ENCODE measurements at regions not wholly inside any gene's neighbourhood (a gene's known extent, or its start where the extent isn't known, plus 50 kb on each side); places are given as distances from the start of the nearest gene placed in this dataset.

- DNase-seq (ENCODE audit: low spot score) = no peak
These were observed 462.4 kb upstream of the TRIB2 start for GRCh38 chr2:12254280-12254860.

- DNase-seq (ENCODE audit: low spot score) = no peak
These were observed 460.5 kb upstream of the TRIB2 start for GRCh38 chr2:12256206-12256605.

DNA sequence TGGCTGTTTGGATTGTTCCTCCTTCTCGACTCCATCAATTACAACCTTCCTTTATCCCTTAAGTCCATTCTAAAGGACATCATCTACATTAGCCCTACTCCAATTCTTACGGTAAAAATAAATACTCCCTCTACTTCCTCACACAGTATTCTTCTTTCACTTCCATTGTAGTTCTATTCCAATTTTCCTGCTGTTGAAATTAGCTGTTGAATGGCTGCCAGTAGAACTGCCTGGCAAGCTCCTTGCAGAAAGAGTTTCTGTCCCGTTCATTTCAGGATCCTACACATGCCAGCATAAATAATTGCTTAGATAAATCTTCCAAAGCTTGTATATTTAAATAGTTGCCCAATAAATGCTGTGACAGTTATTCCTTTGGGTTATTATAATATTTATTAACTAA is 459.3 kb upstream of the TRIB2 start:
- no peak for DNase-seq (ENCODE audit: low spot score)

DNA sequence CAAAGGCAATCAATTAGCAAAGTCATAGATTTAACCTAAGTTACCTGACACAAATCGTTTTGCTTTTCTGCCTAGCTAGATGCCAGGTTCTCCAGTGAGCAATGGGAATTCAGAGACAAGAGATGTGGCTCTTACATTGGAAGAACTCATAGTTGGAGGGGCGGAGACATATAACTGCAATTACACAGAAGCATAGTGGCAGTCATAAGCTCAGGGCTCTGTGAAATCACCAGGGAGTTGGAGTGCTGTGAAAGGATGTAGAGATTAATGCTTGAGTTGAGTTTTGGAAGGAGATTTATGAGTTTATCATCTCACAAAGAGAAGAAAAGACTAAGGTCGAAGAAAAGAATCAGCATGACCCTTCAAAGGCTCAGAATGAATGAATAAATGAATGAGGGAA is 457.2 kb upstream of the TRIB2 start:
- DNase-seq (ENCODE audit: low spot score) = no peak

- DNase-seq (ENCODE audit: low spot score) = no peak
These were observed 454.6 kb upstream of the TRIB2 start for GRCh38 chr2:12261986-12262680.

- DNase-seq (ENCODE audit: low spot score) = peak; percentile 33
These were observed 453.9 kb upstream of the TRIB2 start for GRCh38 chr2:12262681-12263436.

GRCh38 chr2:12263730-12264129 is 453.0 kb upstream of the TRIB2 start:
- DNase-seq (ENCODE audit: low spot score) = no peak

- DNase-seq (ENCODE audit: low spot score) = no peak
These were observed 452.6 kb upstream of the TRIB2 start for GRCh38 chr2:12264146-12264545.

GRCh38 chr2:12265646-12266045 is 451.1 kb upstream of the TRIB2 start:
- DNase-seq (ENCODE audit: low spot score) = no peak

GRCh38 chr2:12267042-12267441 is 449.7 kb upstream of the TRIB2 start:
- DNase-seq (ENCODE audit: low spot score) = no peak

GRCh38 chr2:12269041-12269972 is 447.4 kb upstream of the TRIB2 start:
- no peak for DNase-seq (ENCODE audit: low spot score)

- DNase-seq (ENCODE audit: low spot score) = no peak
These were observed 445.7 kb upstream of the TRIB2 start for GRCh38 chr2:12270876-12271588.

DNA sequence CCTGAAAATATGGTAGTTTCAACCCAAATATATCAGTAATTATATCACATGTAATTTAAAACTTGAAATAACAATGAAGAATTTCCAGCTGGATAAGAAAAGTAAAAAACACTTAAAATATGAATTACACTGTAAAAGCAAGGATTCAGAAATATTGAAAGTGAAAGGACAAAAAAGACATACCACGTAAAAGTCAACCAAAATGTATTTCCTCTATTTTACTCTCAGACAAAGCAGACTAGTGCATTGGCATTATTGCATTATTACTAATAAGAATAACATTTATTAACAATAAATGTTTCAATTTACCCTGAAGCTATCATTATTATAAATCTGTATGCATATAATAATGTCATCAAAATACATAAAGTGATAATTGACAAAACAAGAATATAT is 445.1 kb upstream of the TRIB2 start:
- no peak for DNase-seq (ENCODE audit: low spot score)

GRCh38 chr2:12273111-12273510 is 443.6 kb upstream of the TRIB2 start:
- DNase-seq (ENCODE audit: low spot score) = no peak

GRCh38 chr2:12274591-12274990 is 442.1 kb upstream of the TRIB2 start:
- no peak for DNase-seq (ENCODE audit: low spot score)

DNA sequence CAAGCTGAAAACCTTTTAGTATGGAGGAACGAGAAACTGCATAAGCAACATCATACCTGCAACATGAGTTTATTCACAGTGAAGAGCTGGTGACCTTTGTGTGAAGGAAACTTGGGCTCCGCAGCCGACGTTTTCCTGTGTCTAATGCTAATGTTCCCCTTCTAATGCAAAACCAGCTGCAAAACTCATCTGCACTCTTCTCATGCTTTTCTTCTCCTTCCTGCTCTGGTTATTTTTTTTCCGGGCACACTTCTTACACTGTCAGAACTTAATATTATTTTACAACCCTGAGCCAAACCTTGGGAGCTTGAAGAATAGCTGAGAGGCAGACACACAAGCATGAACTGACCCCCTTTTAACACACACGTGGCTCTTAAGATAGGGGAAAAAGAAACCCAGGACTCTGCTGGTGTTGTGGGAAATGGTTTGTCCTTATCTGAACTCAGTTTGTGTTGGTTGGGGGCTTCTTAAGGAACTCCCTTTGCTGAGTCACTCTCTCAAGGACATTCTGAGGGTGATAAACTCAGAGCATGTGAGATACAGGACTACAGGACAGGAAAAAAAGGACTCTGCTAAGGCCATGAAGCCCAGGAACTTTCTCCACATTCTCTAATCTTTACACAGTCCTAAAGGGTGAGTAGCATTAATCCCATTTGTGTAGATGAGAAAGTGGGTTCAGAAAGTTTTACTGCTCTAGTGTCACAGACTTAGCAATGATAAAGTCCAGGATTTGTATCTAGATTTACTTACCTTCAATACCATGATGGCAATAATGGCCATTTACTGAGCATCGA is 439.3 kb upstream of the TRIB2 start:
- DNase-seq (ENCODE audit: low spot score) = no peak

GRCh38 chr2:12278217-12278750 is 438.5 kb upstream of the TRIB2 start:
- DNase-seq (ENCODE audit: low spot score) = no peak

DNA sequence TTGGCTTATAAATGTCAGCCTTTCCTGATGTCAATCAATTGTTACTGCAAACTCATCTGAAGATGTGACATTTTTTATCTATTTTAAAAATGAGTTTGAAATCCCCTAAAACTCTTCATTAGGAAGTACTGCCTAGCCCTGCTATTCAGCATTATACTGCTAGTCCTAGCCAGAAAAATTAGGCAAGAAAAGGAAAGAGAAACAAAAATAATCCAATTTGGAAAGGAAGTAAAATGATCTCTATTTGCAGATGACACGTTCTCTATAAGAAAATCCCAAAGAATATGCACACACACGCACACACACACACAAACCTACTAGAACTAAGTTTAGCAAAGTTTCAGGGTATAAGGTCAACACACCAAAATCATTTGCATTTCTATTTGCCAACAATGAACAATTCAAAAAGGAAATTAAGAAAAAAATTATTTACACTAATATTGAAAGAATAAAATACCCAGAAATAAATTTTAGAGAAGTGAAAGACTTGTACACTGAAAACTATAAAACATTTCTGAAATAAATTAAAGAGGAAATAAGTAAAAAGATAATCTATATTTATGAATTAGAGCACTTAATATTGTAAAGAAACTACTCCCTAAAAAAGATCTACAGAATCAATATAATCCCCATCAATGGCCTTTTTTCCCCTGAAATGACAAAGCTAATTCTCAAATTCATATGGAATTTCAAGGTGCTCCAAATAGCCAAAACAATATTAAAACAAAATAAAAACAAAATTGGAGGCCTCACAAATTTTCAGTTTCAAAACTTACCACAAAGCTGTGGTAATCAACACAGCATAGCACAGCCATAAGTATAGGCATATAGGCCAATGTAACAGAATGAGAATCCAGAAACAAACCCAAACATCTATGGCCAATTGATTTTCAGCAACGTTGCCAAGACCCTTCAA is 433.7 kb upstream of the TRIB2 start:
- DNase-seq (ENCODE audit: low spot score) = no peak

DNA sequence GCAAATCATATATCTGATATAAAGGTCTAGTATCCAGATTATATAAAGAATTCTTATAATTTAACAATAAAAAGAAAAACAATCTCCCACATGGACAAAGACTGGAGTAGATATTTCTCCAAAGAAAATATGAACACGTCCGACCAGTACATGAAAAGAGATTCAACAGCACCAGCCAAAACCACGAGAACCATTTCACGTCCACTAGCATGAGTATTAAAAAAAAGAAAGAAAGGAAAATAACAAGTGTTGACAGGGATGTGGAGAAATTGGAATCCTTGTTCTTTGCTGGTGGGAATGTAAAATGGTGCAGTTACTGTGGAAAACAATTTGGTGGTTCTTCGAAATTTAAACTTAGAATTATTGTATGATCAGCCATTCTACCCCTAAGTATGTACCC is 432.7 kb upstream of the TRIB2 start:
- DNase-seq (ENCODE audit: low spot score) = no peak

All from germinal center (tissue), 1 donor.